GM23248 (cell line): ENCODE measurements at regions not wholly inside any gene's neighbourhood (a gene's known extent, or its start where the extent isn't known, plus 50 kb on each side); places are given as distances from the start of the nearest gene placed in this dataset.

Experiments
- EZH2 ChIP-seq: fragments of 200-600 bp; sonication (generic); IDR thresholded peaks from 2 replicates; pipeline ENCODE4 v1.6.1; 2018; ENCODE audit warnings: antibody characterized with exemption, mild to moderate bottlenecking; ENCODE audit not compliant: insufficient read depth, poor library complexity, severe bottlenecking
- EZH2phosphoT487 ChIP-seq: fragments of 200-600 bp; sonication (generic); IDR thresholded peaks from 2 replicates; pipeline ENCODE4 v1.6.1; 2018; ENCODE audit warnings: antibody characterized with exemption, moderate library complexity, mild to moderate bottlenecking, low read depth; ENCODE audit not compliant: insufficient read depth

DNA sequence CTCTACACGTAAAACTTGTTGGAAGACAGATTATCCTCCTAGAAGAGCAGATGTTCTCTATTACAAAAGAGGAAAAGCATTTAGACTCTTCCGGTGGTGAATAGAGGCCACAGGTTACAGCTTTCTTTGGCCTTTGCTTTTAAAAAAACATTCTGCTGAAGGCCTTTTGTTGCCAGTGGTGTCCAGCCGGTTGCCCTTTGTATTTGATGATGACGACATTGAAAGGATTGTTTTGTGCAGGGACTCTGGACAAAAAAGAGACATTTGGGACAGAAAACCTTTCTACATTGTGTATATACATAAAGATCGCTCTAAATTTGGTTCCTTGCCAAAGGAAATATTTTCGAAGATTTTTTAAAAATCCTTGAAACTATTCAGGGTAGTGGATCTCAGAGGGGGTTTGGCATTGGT lies 180.3 kb downstream of the C9orf152 start:
- TF ChIP-seq EZH2phosphoT487, result no peak
- TF ChIP-seq EZH2, result no peak
